ENCODE measurements at regions not wholly inside any gene's neighbourhood (a gene's known extent, or its start where the extent isn't known, plus 50 kb on each side); places are given as distances from the start of the nearest gene placed in this dataset.

GRCh38 chr20:60299951-60300350, 341.7 kb downstream of the CDH26 start:
- ATAC-seq (no peak), DNase-seq (no peak)
- H3K27me3 ChIP-seq (ENCODE audit: low read length): peaks cover 8% of the 10 kb centered on the region; the same call in 1 of the 2 replicates
- no peak overlapping the region for H3K4me3 ChIP-seq (ENCODE audit: low read length)
- ChIA-PET CTCF (no interaction called here), POLR2A (ENCODE audit: unreplicated experiment) (no interaction called here)
- no peaks in the 10 kb centered on the region; the same call in 1 of the 2 replicates for H3K9me3 ChIP-seq (ENCODE audit: low read length)
- H3F3A ChIP-seq (ENCODE audit: low read length, unreplicated experiment): no peaks in the 10 kb centered on the region
- no peak overlapping the region for H3K4me2 ChIP-seq (ENCODE audit: low read length)
- no peaks in the 10 kb centered on the region for H4K20me1 ChIP-seq (ENCODE audit: low read length)
- intact Hi-C loops (cut with micrococcal nuclease): no loop called here
- no peak overlapping the region for H3K27ac ChIP-seq (ENCODE audit: low read length)
- no peaks in the 10 kb centered on the region for H3K36me3 ChIP-seq (ENCODE audit: low read depth, low read length)
- no peak overlapping the region for H2AFZ ChIP-seq (ENCODE audit: low read length)
- no peaks in the 10 kb centered on the region for H3K4me1 ChIP-seq (ENCODE audit: insufficient read depth, low read length)
- H3K9me2 ChIP-seq (replicated peaks; ENCODE audit: low read length): no peaks in the 10 kb centered on the region
- no TSS peak for BruUV-seq (replicated peaks)
- H3K9ac ChIP-seq (ENCODE audit: low read length): no peak overlapping the region
- no peaks in the 10 kb centered on the region for H3K79me2 ChIP-seq (ENCODE audit: low read length)
- TF ChIP-seq CTCF (conservative IDR thresholded peaks at IDR 0.05; ENCODE audit: low read depth, low read length): no peak
- TF ChIP-seq EZH2phosphoT487 (IDR thresholded peaks at IDR 0.05; ENCODE audit: borderline replicate concordance, low read length): no peak
- no peak for TF ChIP-seq EZH2 (IDR thresholded peaks at IDR 0.05; ENCODE audit: low read length, unreplicated experiment)

- ChIA-PET CTCF (no interaction called here), POLR2A (ENCODE audit: unreplicated experiment) (no interaction called here)
- Histone ChIP-seq H3F3A (ENCODE audit: low read length, unreplicated experiment) (no peaks in the 10 kb centered on the region), H3K9me3 (ENCODE audit: low read length) (no peaks in the 10 kb centered on the region; the same call in 1 of the 2 replicates), H3K27me3 (ENCODE audit: low read length) (peaks cover 8% of the 10 kb centered on the region; the same call in 1 of the 2 replicates), H2AFZ (ENCODE audit: low read length) (no peak overlapping the region), H3K4me1 (ENCODE audit: insufficient read depth, low read length) (no peaks in the 10 kb centered on the region), H4K20me1 (ENCODE audit: low read length) (no peaks in the 10 kb centered on the region), H3K36me3 (ENCODE audit: low read depth, low read length) (no peaks in the 10 kb centered on the region), H3K9ac (ENCODE audit: low read length) (no peak overlapping the region), H3K27ac (ENCODE audit: low read length) (no peak overlapping the region), H3K4me2 (ENCODE audit: low read length) (no peak overlapping the region), H3K4me3 (ENCODE audit: low read length) (no peak overlapping the region), H3K79me2 (ENCODE audit: low read length) (no peaks in the 10 kb centered on the region), H3K9me2 (replicated peaks; ENCODE audit: low read length) (no peaks in the 10 kb centered on the region)
- ATAC-seq: no peak
- BruUV-seq (replicated peaks): no TSS peak
- no peak for TF ChIP-seq EZH2 (IDR thresholded peaks at IDR 0.05; ENCODE audit: low read length, unreplicated experiment)
- no peak for TF ChIP-seq CTCF (conservative IDR thresholded peaks at IDR 0.05; ENCODE audit: low read depth, low read length)
- no peak for TF ChIP-seq EZH2phosphoT487 (IDR thresholded peaks at IDR 0.05; ENCODE audit: borderline replicate concordance, low read length)
- intact Hi-C loops (cut with micrococcal nuclease): no loop called here
- DNase-seq: no peak
These were observed 342.2 kb downstream of the CDH26 start for GRCh38 chr20:60300374-60300773.

GRCh38 chr20:60302875-60303274, 344.7 kb downstream of the CDH26 start:
- ChIA-PET POLR2A (ENCODE audit: unreplicated experiment) (no interaction called here), CTCF (no interaction called here)
- Histone ChIP-seq H3K27ac (ENCODE audit: low read length) (no peak overlapping the region), H4K20me1 (ENCODE audit: low read length) (no peaks in the 10 kb centered on the region), H3K27me3 (ENCODE audit: low read length) (peaks cover 6% of the 10 kb centered on the region; the same call in 1 of the 2 replicates), H3K4me3 (ENCODE audit: low read length) (no peak overlapping the region), H3K9ac (ENCODE audit: low read length) (no peak overlapping the region), H3K36me3 (ENCODE audit: low read depth, low read length) (no peaks in the 10 kb centered on the region), H3K4me1 (ENCODE audit: insufficient read depth, low read length) (no peaks in the 10 kb centered on the region), H3K79me2 (ENCODE audit: low read length) (no peaks in the 10 kb centered on the region), H3K9me2 (replicated peaks; ENCODE audit: low read length) (no peaks in the 10 kb centered on the region), H2AFZ (ENCODE audit: low read length) (no peak overlapping the region), H3K9me3 (ENCODE audit: low read length) (no peaks in the 10 kb centered on the region), H3K4me2 (ENCODE audit: low read length) (no peak overlapping the region), H3F3A (ENCODE audit: low read length, unreplicated experiment) (no peaks in the 10 kb centered on the region)
- TF ChIP-seq CTCF (conservative IDR thresholded peaks at IDR 0.05; ENCODE audit: low read depth, low read length) (no peak), EZH2phosphoT487 (IDR thresholded peaks at IDR 0.05; ENCODE audit: borderline replicate concordance, low read length) (no peak), EZH2 (IDR thresholded peaks at IDR 0.05; ENCODE audit: low read length, unreplicated experiment) (no peak)
- BruUV-seq (replicated peaks): no TSS peak
- ATAC-seq (no peak), DNase-seq (no peak)
- intact Hi-C loops (cut with micrococcal nuclease): no loop called here
